Gastroesophageal sphincter (tissue), 4 donors: ENCODE measurements at regions not wholly inside any gene's neighbourhood (a gene's known extent, or its start where the extent isn't known, plus 50 kb on each side); places are given as distances from the start of the nearest gene placed in this dataset.

Source experiments
- ATAC-seq: fragments of 150-250 bp; one replicate; pipeline ENCODE4 v1.9.1; 2016; ENCODE audit warnings: mild to moderate bottlenecking, moderate library complexity
- H3K27ac ChIP-seq, 4 donors: fragments of 200-600 bp; sonication (generic) in 3 of 4; 1 replicate in 3 of 4; 2 replicates in 1 of 4; pipeline ENCODE4 v1.5.1; 2016 to 2019
- H3K27me3 ChIP-seq: fragments of 200-600 bp; sonication (generic); one replicate; pipeline ENCODE4 v1.5.1; 2019
- H3K36me3 ChIP-seq, 2 donors: fragments of 200-600 bp; sonication (generic); one replicate each; pipeline ENCODE4 v1.5.1; 2019; ENCODE audit warnings: control low read depth in 1 of 2
- H3K4me1 ChIP-seq, 3 donors: fragments of 200-600 bp; sonication (generic); 1 replicate in 2 of 3; 2 replicates in 1 of 3; pipeline ENCODE4 v1.5.1; 2016 to 2019; ENCODE audit warnings: control low read depth in 2 of 3
- H3K4me3 ChIP-seq, 2 donors: fragments of 200-600 bp; sonication (generic); one replicate each; pipeline ENCODE4 v1.5.1; 2019; ENCODE audit warnings: mild to moderate bottlenecking in 1 of 2, moderate library complexity in 1 of 2
- H3K9me3 ChIP-seq, 3 donors: fragments of 200-600 bp; sonication (generic); one replicate each; pipeline ENCODE4 v1.5.1; 2017 to 2019; ENCODE audit warnings: control low read depth in 2 of 3
- EP300 ChIP-seq: sonication (generic); formaldehyde crosslinking; IDR thresholded peaks from one replicate; pipeline ENCODE4 v1.6.1; 2017; ENCODE audit warnings: antibody characterized with exemption, mild to moderate bottlenecking
- POLR2A ChIP-seq, 2 donors: fragments of 450-650 bp; IDR thresholded peaks; one replicate each; pipeline ENCODE4 v1.6.1; 2017; ENCODE audit warnings: antibody characterized with exemption in 2 of 2, mild to moderate bottlenecking in 2 of 2, moderate library complexity in 1 of 2
- POLR2AphosphoS5 ChIP-seq: sonication (generic); formaldehyde crosslinking; IDR thresholded peaks from one replicate; pipeline ENCODE4 v1.6.1; 2017; ENCODE audit warnings: antibody characterized with exemption
- WGBS, 2 donors: methylation state at CpG; one replicate each; pipeline ENCODE4 v1.1.5; 2018; ENCODE audit warnings: low coverage in 1 of 2; 5-methylcytosine and 5-hydroxymethylcytosine counted together
- TF ChIP-seq, protein P1 (sequence below), 4 experiments: fragments of 200-600 bp in 2 of 4; fragments of 450-650 bp in 2 of 4; sonication (generic) in 1 of 4; IDR thresholded peaks; one replicate each; pipeline ENCODE4 v1.5.1; 2017 to 2019; ENCODE audit warnings: antibody characterized with exemption in 4 of 4, mild to moderate bottlenecking in 2 of 4, moderate library complexity in 2 of 4

DNA sequence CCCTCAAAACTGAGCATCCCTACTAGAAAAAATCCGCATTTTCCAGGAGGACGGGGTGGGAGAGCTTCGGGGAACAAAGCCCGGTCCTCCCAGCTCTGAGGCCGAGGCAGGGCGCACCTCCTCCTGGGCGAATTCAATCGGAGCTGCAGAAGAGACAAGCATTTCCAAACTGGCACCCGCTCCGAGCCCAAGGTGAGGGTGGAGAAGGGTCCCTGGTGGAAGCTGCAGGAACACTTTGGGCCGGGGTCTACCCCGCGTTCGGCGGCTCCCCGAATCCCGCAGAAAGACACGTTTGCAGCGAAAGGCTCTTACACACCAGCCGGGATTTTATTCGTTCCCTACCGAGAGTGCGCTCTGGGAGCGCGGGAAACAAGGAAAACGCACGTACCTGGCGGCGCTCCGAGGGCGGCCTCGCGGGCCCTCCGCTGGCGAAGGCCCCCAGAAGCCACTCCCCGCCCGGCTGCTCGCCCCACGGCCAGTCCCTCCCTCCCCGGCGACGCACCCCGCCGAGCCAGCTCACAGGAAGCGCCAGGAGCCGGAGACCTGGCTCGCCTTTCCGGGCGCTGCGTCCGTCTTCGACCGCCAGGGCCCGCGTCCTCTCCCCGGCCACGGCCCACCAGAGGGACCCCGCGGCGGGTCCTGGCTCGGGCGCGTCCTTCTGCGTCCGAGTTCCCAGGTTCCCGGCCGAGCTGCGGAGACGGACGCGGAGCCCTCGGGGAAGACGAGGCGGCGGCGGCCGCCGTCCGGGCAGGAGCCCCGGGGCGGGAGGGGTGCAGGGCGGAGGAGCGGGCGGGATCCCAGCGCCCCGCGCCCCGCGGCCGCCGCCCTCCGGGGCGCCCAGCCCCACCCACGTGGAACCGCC is 49.8 kb upstream of the BAHCC1 start:
- H3K4me3 ChIP-seq = peak overlapping the region; percentile 90 to 93
- H3K9me3 ChIP-seq = no peaks in the 10 kb centered on the region
- H3K4me1 ChIP-seq = peaks cover 0 to 38% (median 7%) of the 10 kb centered on the region in 3 donors
- WGBS, 2 donors = no CpG with 5 or more reads among the region's 95 CpGs
- peak overlapping the region; percentile 98 to 99 (median 99) for H3K27ac ChIP-seq
- TF ChIP-seq POLR2AphosphoS5 (peak; percentile 83), POLR2A (IDR thresholded peaks at IDR 0.05) (peak; percentile 94 to 97), EP300 (no peak)
- TF ChIP-seq, protein P1, sequence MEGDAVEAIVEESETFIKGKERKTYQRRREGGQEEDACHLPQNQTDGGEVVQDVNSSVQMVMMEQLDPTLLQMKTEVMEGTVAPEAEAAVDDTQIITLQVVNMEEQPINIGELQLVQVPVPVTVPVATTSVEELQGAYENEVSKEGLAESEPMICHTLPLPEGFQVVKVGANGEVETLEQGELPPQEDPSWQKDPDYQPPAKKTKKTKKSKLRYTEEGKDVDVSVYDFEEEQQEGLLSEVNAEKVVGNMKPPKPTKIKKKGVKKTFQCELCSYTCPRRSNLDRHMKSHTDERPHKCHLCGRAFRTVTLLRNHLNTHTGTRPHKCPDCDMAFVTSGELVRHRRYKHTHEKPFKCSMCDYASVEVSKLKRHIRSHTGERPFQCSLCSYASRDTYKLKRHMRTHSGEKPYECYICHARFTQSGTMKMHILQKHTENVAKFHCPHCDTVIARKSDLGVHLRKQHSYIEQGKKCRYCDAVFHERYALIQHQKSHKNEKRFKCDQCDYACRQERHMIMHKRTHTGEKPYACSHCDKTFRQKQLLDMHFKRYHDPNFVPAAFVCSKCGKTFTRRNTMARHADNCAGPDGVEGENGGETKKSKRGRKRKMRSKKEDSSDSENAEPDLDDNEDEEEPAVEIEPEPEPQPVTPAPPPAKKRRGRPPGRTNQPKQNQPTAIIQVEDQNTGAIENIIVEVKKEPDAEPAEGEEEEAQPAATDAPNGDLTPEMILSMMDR (IDR thresholded peaks at IDR 0.05) = peak in 3 of 4 experiments; percentile 48 to 86 (median 81)
- no peaks in the 10 kb centered on the region for H3K27me3 ChIP-seq
- H3K36me3 ChIP-seq = no peaks in the 10 kb centered on the region
- peak; percentile 83 for ATAC-seq
